ENCODE measurements at regions not wholly inside any gene's neighbourhood (a gene's known extent, or its start where the extent isn't known, plus 50 kb on each side); places are given as distances from the start of the nearest gene placed in this dataset.
"Not testable (repeated sequence)": the region's sequence is repeated elsewhere in the genome, so short reads cannot be mapped to it uniquely, and the experiment has no call there.

GRCh38 chr6:158892266-158892665 is 73.1 kb upstream of the EZR start:
- TF ChIP-seq EZH2phosphoT487 (IDR thresholded peaks at IDR 0.05; ENCODE audit: borderline replicate concordance) (no peak), CTCF (conservative IDR thresholded peaks at IDR 0.05; ENCODE audit: low read length) (no peak)
- no peaks in the 10 kb centered on the region for H3K27me3 ChIP-seq (ENCODE audit: insufficient read depth, low read length, poor library complexity, severe bottlenecking)
- no peak overlapping the region for H2AFZ ChIP-seq (ENCODE audit: low read length)
- no peaks in the 10 kb centered on the region for H3K9me3 ChIP-seq (ENCODE audit: insufficient read depth, low read depth, low read length)
- no peaks in the 10 kb centered on the region for H3K9me2 ChIP-seq (replicated peaks; ENCODE audit: low read depth, low read length)
- H3K4me2 ChIP-seq (ENCODE audit: low read depth, low read length, poor library complexity, severe bottlenecking) = no peak overlapping the region
- H3K36me3 ChIP-seq (ENCODE audit: insufficient read depth, low read length) = no peaks in the 10 kb centered on the region
- no peaks in the 10 kb centered on the region for H3K79me2 ChIP-seq (ENCODE audit: insufficient read depth, low read length)
- H3F3A ChIP-seq (ENCODE audit: low read depth) = no peaks in the 10 kb centered on the region
- H3K4me1 ChIP-seq (ENCODE audit: insufficient read depth, low read length, poor library complexity, severe bottlenecking) = no peaks in the 10 kb centered on the region
- no peak overlapping the region for H3K9ac ChIP-seq (ENCODE audit: low read depth, low read length, poor library complexity, severe bottlenecking)
- H3K4me3 ChIP-seq (ENCODE audit: low read length, poor library complexity, severe bottlenecking) = no peak overlapping the region
- H4K20me1 ChIP-seq (ENCODE audit: insufficient read depth, low read length, poor library complexity, severe bottlenecking) = no peaks in the 10 kb centered on the region

GRCh38 chr6:158891560-158891959 is 72.4 kb upstream of the EZR start:
- not testable (repeated sequence) for H3K4me1 ChIP-seq (ENCODE audit: insufficient read depth, low read length, poor library complexity, severe bottlenecking); H3F3A ChIP-seq (ENCODE audit: low read depth); H3K9ac ChIP-seq (ENCODE audit: low read depth, low read length, poor library complexity, severe bottlenecking); H4K20me1 ChIP-seq (ENCODE audit: insufficient read depth, low read length, poor library complexity, severe bottlenecking); H3K9me2 ChIP-seq (replicated peaks; ENCODE audit: low read depth, low read length); H2AFZ ChIP-seq (ENCODE audit: low read length); H3K4me3 ChIP-seq (ENCODE audit: low read length, poor library complexity, severe bottlenecking); H3K36me3 ChIP-seq (ENCODE audit: insufficient read depth, low read length); H3K79me2 ChIP-seq (ENCODE audit: insufficient read depth, low read length); H3K4me2 ChIP-seq (ENCODE audit: low read depth, low read length, poor library complexity, severe bottlenecking); H3K9me3 ChIP-seq (ENCODE audit: insufficient read depth, low read depth, low read length); H3K27me3 ChIP-seq (ENCODE audit: insufficient read depth, low read length, poor library complexity, severe bottlenecking)

- not testable (repeated sequence) for H3K9me3 ChIP-seq (ENCODE audit: insufficient read depth, low read depth, low read length); H3K9me2 ChIP-seq (replicated peaks; ENCODE audit: low read depth, low read length); H3K27me3 ChIP-seq (ENCODE audit: insufficient read depth, low read length, poor library complexity, severe bottlenecking); H4K20me1 ChIP-seq (ENCODE audit: insufficient read depth, low read length, poor library complexity, severe bottlenecking); H3K4me2 ChIP-seq (ENCODE audit: low read depth, low read length, poor library complexity, severe bottlenecking); H3K4me3 ChIP-seq (ENCODE audit: low read length, poor library complexity, severe bottlenecking); H3K79me2 ChIP-seq (ENCODE audit: insufficient read depth, low read length); H3K4me1 ChIP-seq (ENCODE audit: insufficient read depth, low read length, poor library complexity, severe bottlenecking); H3F3A ChIP-seq (ENCODE audit: low read depth); H3K36me3 ChIP-seq (ENCODE audit: insufficient read depth, low read length); H2AFZ ChIP-seq (ENCODE audit: low read length); H3K9ac ChIP-seq (ENCODE audit: low read depth, low read length, poor library complexity, severe bottlenecking)
These were observed 69.0 kb upstream of the EZR start for GRCh38 chr6:158888171-158888570.

GRCh38 chr6:158886346-158886977 is 67.3 kb upstream of the EZR start:
- not testable (repeated sequence) for H3K4me3 ChIP-seq (ENCODE audit: low read length, poor library complexity, severe bottlenecking); H3K9ac ChIP-seq (ENCODE audit: low read depth, low read length, poor library complexity, severe bottlenecking); H3K4me2 ChIP-seq (ENCODE audit: low read depth, low read length, poor library complexity, severe bottlenecking); H3K9me2 ChIP-seq (replicated peaks; ENCODE audit: low read depth, low read length); H3K79me2 ChIP-seq (ENCODE audit: insufficient read depth, low read length); H3K27me3 ChIP-seq (ENCODE audit: insufficient read depth, low read length, poor library complexity, severe bottlenecking); H3K4me1 ChIP-seq (ENCODE audit: insufficient read depth, low read length, poor library complexity, severe bottlenecking); H4K20me1 ChIP-seq (ENCODE audit: insufficient read depth, low read length, poor library complexity, severe bottlenecking); H2AFZ ChIP-seq (ENCODE audit: low read length); H3F3A ChIP-seq (ENCODE audit: low read depth); H3K36me3 ChIP-seq (ENCODE audit: insufficient read depth, low read length); H3K9me3 ChIP-seq (ENCODE audit: insufficient read depth, low read depth, low read length)

GRCh38 chr6:158881884-158882283 is 62.7 kb upstream of the EZR start:
- not testable (repeated sequence) for H3K9me2 ChIP-seq (replicated peaks; ENCODE audit: low read depth, low read length); H3K4me1 ChIP-seq (ENCODE audit: insufficient read depth, low read length, poor library complexity, severe bottlenecking); H3K27me3 ChIP-seq (ENCODE audit: insufficient read depth, low read length, poor library complexity, severe bottlenecking); H3K9ac ChIP-seq (ENCODE audit: low read depth, low read length, poor library complexity, severe bottlenecking); H3F3A ChIP-seq (ENCODE audit: low read depth); H4K20me1 ChIP-seq (ENCODE audit: insufficient read depth, low read length, poor library complexity, severe bottlenecking); H3K36me3 ChIP-seq (ENCODE audit: insufficient read depth, low read length); H2AFZ ChIP-seq (ENCODE audit: low read length); H3K4me3 ChIP-seq (ENCODE audit: low read length, poor library complexity, severe bottlenecking); H3K4me2 ChIP-seq (ENCODE audit: low read depth, low read length, poor library complexity, severe bottlenecking); H3K9me3 ChIP-seq (ENCODE audit: insufficient read depth, low read depth, low read length); H3K79me2 ChIP-seq (ENCODE audit: insufficient read depth, low read length)

- not testable (repeated sequence) for H3F3A ChIP-seq (ENCODE audit: low read depth); H3K9ac ChIP-seq (ENCODE audit: low read depth, low read length, poor library complexity, severe bottlenecking); H4K20me1 ChIP-seq (ENCODE audit: insufficient read depth, low read length, poor library complexity, severe bottlenecking); H3K9me2 ChIP-seq (replicated peaks; ENCODE audit: low read depth, low read length); H3K4me2 ChIP-seq (ENCODE audit: low read depth, low read length, poor library complexity, severe bottlenecking); H3K27me3 ChIP-seq (ENCODE audit: insufficient read depth, low read length, poor library complexity, severe bottlenecking); H2AFZ ChIP-seq (ENCODE audit: low read length); H3K4me3 ChIP-seq (ENCODE audit: low read length, poor library complexity, severe bottlenecking); H3K79me2 ChIP-seq (ENCODE audit: insufficient read depth, low read length); H3K36me3 ChIP-seq (ENCODE audit: insufficient read depth, low read length); H3K9me3 ChIP-seq (ENCODE audit: insufficient read depth, low read depth, low read length); H3K4me1 ChIP-seq (ENCODE audit: insufficient read depth, low read length, poor library complexity, severe bottlenecking)
These were observed 62.1 kb upstream of the EZR start for GRCh38 chr6:158881276-158881675.
